ENCODE measurements at regions not wholly inside any gene's neighbourhood (a gene's known extent, or its start where the extent isn't known, plus 50 kb on each side); places are given as distances from the start of the nearest gene placed in this dataset.

- peak overlapping the region; percentile 77 for H3K27ac ChIP-seq (ENCODE audit: low read depth, low read length, severe bottlenecking)
Measured at GRCh38 chr11:87423161-87423560, 385.4 kb downstream of the TMEM135 start.

GRCh38 chr11:87422566-87422965 lies 384.8 kb downstream of the TMEM135 start:
- WGBS, 2 experiments (ENCODE audit: insufficient coverage in 2 of 2), result 46% methylated on average over 2 of the region's 3 CpGs; no CpG with 5 or more reads in 1 of the 2 experiments
- Histone ChIP-seq H3K4me3 (ENCODE audit: extremely low read depth, insufficient read depth, low read length, poor library complexity, severe bottlenecking) (no peak overlapping the region), H3K27ac (ENCODE audit: low read depth, low read length, severe bottlenecking) (peak overlapping the region; percentile 77), H3K36me3 (ENCODE audit: control insufficient read depth, insufficient read depth, low read length) (no peaks in the 10 kb centered on the region), H3K4me1 (ENCODE audit: control insufficient read depth, insufficient read depth, low read length, poor library complexity, severe bottlenecking) (peaks cover 33% of the 10 kb centered on the region), H3K9me3 (ENCODE audit: control insufficient read depth, low read length) (no peaks in the 10 kb centered on the region)

More at GRCh38 chr11:87423161-87423560, 385.4 kb downstream of the TMEM135 start:
- WGBS, 2 experiments (ENCODE audit: insufficient coverage in 2 of 2), result 67 to 100% methylated on average over 1 of the region's 3 CpGs
- Histone ChIP-seq H3K4me3 (ENCODE audit: extremely low read depth, insufficient read depth, low read length, poor library complexity, severe bottlenecking) (no peak overlapping the region), H3K4me1 (ENCODE audit: control insufficient read depth, insufficient read depth, low read length, poor library complexity, severe bottlenecking) (peaks cover 33% of the 10 kb centered on the region), H3K36me3 (ENCODE audit: control insufficient read depth, insufficient read depth, low read length) (no peaks in the 10 kb centered on the region), H3K9me3 (ENCODE audit: control insufficient read depth, low read length) (no peaks in the 10 kb centered on the region)

- no peak overlapping the region for H3K27ac ChIP-seq (ENCODE audit: low read depth, low read length, severe bottlenecking)
- H3K36me3 ChIP-seq (ENCODE audit: control insufficient read depth, insufficient read depth, low read length), result no peaks in the 10 kb centered on the region
- no peaks in the 10 kb centered on the region for H3K9me3 ChIP-seq (ENCODE audit: control insufficient read depth, low read length)
- peaks cover 30% of the 10 kb centered on the region for H3K4me1 ChIP-seq (ENCODE audit: control insufficient read depth, insufficient read depth, low read length, poor library complexity, severe bottlenecking)
- no CpG with 5 or more reads among the region's 2 CpGs for WGBS, 2 experiments (ENCODE audit: insufficient coverage in 2 of 2)
- no peak overlapping the region for H3K4me3 ChIP-seq (ENCODE audit: extremely low read depth, insufficient read depth, low read length, poor library complexity, severe bottlenecking)
Measured at GRCh38 chr11:87421422-87421821, 383.7 kb downstream of the TMEM135 start.

- H3K36me3 ChIP-seq (ENCODE audit: control insufficient read depth, insufficient read depth, low read length), result no peaks in the 10 kb centered on the region
- H3K4me1 ChIP-seq (ENCODE audit: control insufficient read depth, insufficient read depth, low read length, poor library complexity, severe bottlenecking), result peaks cover 13% of the 10 kb centered on the region
- H3K9me3 ChIP-seq (ENCODE audit: control insufficient read depth, low read length), result no peaks in the 10 kb centered on the region
- no peak overlapping the region for H3K4me3 ChIP-seq (ENCODE audit: extremely low read depth, insufficient read depth, low read length, poor library complexity, severe bottlenecking)
- no peak overlapping the region for H3K27ac ChIP-seq (ENCODE audit: low read depth, low read length, severe bottlenecking)
Measured at GRCh38 chr11:87417951-87418350, 380.2 kb downstream of the TMEM135 start.

- Histone ChIP-seq H3K4me1 (ENCODE audit: control insufficient read depth, insufficient read depth, low read length, poor library complexity, severe bottlenecking) (no peaks in the 10 kb centered on the region), H3K36me3 (ENCODE audit: control insufficient read depth, insufficient read depth, low read length) (no peaks in the 10 kb centered on the region), H3K4me3 (ENCODE audit: extremely low read depth, insufficient read depth, low read length, poor library complexity, severe bottlenecking) (no peak overlapping the region), H3K9me3 (ENCODE audit: control insufficient read depth, low read length) (no peaks in the 10 kb centered on the region), H3K27ac (ENCODE audit: low read depth, low read length, severe bottlenecking) (no peak overlapping the region)
- no CpG with 5 or more reads among the region's 3 CpGs for WGBS, 2 experiments (ENCODE audit: insufficient coverage in 2 of 2)
Measured at GRCh38 chr11:87405843-87406242, 368.1 kb downstream of the TMEM135 start.

GRCh38 chr11:87405356-87405755 lies 367.6 kb downstream of the TMEM135 start:
- Histone ChIP-seq H3K4me1 (ENCODE audit: control insufficient read depth, insufficient read depth, low read length, poor library complexity, severe bottlenecking) (no peaks in the 10 kb centered on the region), H3K27ac (ENCODE audit: low read depth, low read length, severe bottlenecking) (no peak overlapping the region), H3K4me3 (ENCODE audit: extremely low read depth, insufficient read depth, low read length, poor library complexity, severe bottlenecking) (no peak overlapping the region), H3K36me3 (ENCODE audit: control insufficient read depth, insufficient read depth, low read length) (no peaks in the 10 kb centered on the region), H3K9me3 (ENCODE audit: control insufficient read depth, low read length) (no peaks in the 10 kb centered on the region)
- no CpG with 5 or more reads among the region's 2 CpGs for WGBS, 2 experiments (ENCODE audit: insufficient coverage in 2 of 2)

GRCh38 chr11:87401653-87402052 lies 363.9 kb downstream of the TMEM135 start:
- Histone ChIP-seq H3K27ac (ENCODE audit: low read depth, low read length, severe bottlenecking) (no peak overlapping the region), H3K4me1 (ENCODE audit: control insufficient read depth, insufficient read depth, low read length, poor library complexity, severe bottlenecking) (no peaks in the 10 kb centered on the region), H3K4me3 (ENCODE audit: extremely low read depth, insufficient read depth, low read length, poor library complexity, severe bottlenecking) (no peak overlapping the region), H3K9me3 (ENCODE audit: control insufficient read depth, low read length) (no peaks in the 10 kb centered on the region), H3K36me3 (ENCODE audit: control insufficient read depth, insufficient read depth, low read length) (no peaks in the 10 kb centered on the region)
- WGBS, 2 experiments (ENCODE audit: insufficient coverage in 2 of 2), result no CpG with 5 or more reads among the region's 1 CpG

GRCh38 chr11:87399341-87399740 lies 361.6 kb downstream of the TMEM135 start:
- Histone ChIP-seq H3K27ac (ENCODE audit: low read depth, low read length, severe bottlenecking) (no peak overlapping the region), H3K9me3 (ENCODE audit: control insufficient read depth, low read length) (no peaks in the 10 kb centered on the region), H3K4me3 (ENCODE audit: extremely low read depth, insufficient read depth, low read length, poor library complexity, severe bottlenecking) (no peak overlapping the region), H3K36me3 (ENCODE audit: control insufficient read depth, insufficient read depth, low read length) (no peaks in the 10 kb centered on the region), H3K4me1 (ENCODE audit: control insufficient read depth, insufficient read depth, low read length, poor library complexity, severe bottlenecking) (no peaks in the 10 kb centered on the region)

GRCh38 chr11:87398931-87399330 lies 361.2 kb downstream of the TMEM135 start:
- WGBS, 2 experiments (ENCODE audit: insufficient coverage in 2 of 2), result 100% methylated on average over 1 of the region's 2 CpGs
- H3K4me3 ChIP-seq (ENCODE audit: extremely low read depth, insufficient read depth, low read length, poor library complexity, severe bottlenecking), result no peak overlapping the region
- H3K4me1 ChIP-seq (ENCODE audit: control insufficient read depth, insufficient read depth, low read length, poor library complexity, severe bottlenecking), result no peaks in the 10 kb centered on the region
- no peaks in the 10 kb centered on the region for H3K36me3 ChIP-seq (ENCODE audit: control insufficient read depth, insufficient read depth, low read length)
- no peaks in the 10 kb centered on the region for H3K9me3 ChIP-seq (ENCODE audit: control insufficient read depth, low read length)
- no peak overlapping the region for H3K27ac ChIP-seq (ENCODE audit: low read depth, low read length, severe bottlenecking)

GRCh38 chr11:87397011-87397865 lies 359.5 kb downstream of the TMEM135 start:
- Histone ChIP-seq H3K27ac (ENCODE audit: low read depth, low read length, severe bottlenecking) (no peak overlapping the region), H3K9me3 (ENCODE audit: control insufficient read depth, low read length) (no peaks in the 10 kb centered on the region), H3K36me3 (ENCODE audit: control insufficient read depth, insufficient read depth, low read length) (no peaks in the 10 kb centered on the region), H3K4me1 (ENCODE audit: control insufficient read depth, insufficient read depth, low read length, poor library complexity, severe bottlenecking) (no peaks in the 10 kb centered on the region), H3K4me3 (ENCODE audit: extremely low read depth, insufficient read depth, low read length, poor library complexity, severe bottlenecking) (no peak overlapping the region)
- WGBS, 2 experiments (ENCODE audit: insufficient coverage in 2 of 2), result 91 to 100% methylated on average over 2 to 3 of the region's 5 CpGs

GRCh38 chr11:87394924-87395323 lies 357.2 kb downstream of the TMEM135 start:
- Histone ChIP-seq H3K4me3 (ENCODE audit: extremely low read depth, insufficient read depth, low read length, poor library complexity, severe bottlenecking) (no peak overlapping the region), H3K27ac (ENCODE audit: low read depth, low read length, severe bottlenecking) (no peak overlapping the region), H3K9me3 (ENCODE audit: control insufficient read depth, low read length) (no peaks in the 10 kb centered on the region), H3K36me3 (ENCODE audit: control insufficient read depth, insufficient read depth, low read length) (no peaks in the 10 kb centered on the region), H3K4me1 (ENCODE audit: control insufficient read depth, insufficient read depth, low read length, poor library complexity, severe bottlenecking) (no peaks in the 10 kb centered on the region)
- WGBS, 2 experiments (ENCODE audit: insufficient coverage in 2 of 2), result no CpG with 5 or more reads among the region's 1 CpG

Measured in mesodermal cell (in vitro differentiated cells).